ENCODE measurements at regions not wholly inside any gene's neighbourhood (a gene's known extent, or its start where the extent isn't known, plus 50 kb on each side); places are given as distances from the start of the nearest gene placed in this dataset.

DNA sequence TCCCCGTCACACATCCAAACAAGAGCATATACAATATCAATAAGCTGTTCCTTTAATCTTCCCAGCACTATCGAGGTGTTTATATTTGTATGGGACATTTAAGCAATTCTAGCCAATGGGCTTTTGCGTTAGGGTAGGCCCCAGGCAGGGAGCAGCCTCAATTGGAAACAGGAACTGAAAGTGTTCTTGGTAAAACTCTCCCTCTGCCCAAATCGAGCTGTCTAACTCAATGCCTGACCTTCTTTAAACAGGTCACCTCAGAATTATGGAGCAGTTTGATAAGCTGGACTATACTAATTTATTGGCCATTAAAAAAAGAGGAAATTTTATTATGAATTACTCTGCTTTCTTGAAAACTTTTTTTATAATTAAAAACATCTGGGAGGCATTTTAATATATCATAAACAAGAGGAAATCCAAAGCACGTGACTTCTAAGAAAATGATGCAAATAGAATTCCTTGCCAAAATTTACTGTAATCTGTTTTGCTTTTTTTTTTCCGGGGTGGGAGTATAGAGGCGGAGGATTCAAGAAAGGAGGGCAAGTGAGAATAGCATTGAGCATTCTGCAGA lies 498.1 kb downstream of the LMO4 start:
- TF ChIP-seq, protein P1, sequence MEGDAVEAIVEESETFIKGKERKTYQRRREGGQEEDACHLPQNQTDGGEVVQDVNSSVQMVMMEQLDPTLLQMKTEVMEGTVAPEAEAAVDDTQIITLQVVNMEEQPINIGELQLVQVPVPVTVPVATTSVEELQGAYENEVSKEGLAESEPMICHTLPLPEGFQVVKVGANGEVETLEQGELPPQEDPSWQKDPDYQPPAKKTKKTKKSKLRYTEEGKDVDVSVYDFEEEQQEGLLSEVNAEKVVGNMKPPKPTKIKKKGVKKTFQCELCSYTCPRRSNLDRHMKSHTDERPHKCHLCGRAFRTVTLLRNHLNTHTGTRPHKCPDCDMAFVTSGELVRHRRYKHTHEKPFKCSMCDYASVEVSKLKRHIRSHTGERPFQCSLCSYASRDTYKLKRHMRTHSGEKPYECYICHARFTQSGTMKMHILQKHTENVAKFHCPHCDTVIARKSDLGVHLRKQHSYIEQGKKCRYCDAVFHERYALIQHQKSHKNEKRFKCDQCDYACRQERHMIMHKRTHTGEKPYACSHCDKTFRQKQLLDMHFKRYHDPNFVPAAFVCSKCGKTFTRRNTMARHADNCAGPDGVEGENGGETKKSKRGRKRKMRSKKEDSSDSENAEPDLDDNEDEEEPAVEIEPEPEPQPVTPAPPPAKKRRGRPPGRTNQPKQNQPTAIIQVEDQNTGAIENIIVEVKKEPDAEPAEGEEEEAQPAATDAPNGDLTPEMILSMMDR (IDR thresholded peaks at IDR 0.05) = no peak
- TF ChIP-seq POLR2A (IDR thresholded peaks at IDR 0.05) = no peak
